Activated CD4-positive, CD25-positive, alpha-beta regulatory T cell (primary cell): ENCODE measurements at regions not wholly inside any gene's neighbourhood (a gene's known extent, or its start where the extent isn't known, plus 50 kb on each side); places are given as distances from the start of the nearest gene placed in this dataset.
"Not testable (repeated sequence)": the region's sequence is repeated elsewhere in the genome, so short reads cannot be mapped to it uniquely, and the experiment has no call there.

Experiments
- DNase-seq, 4 experiments: peaks; one replicate each; lab custom pipeline; 2025; lab: John Stamatoyannopoulos, UW

GRCh38 chr3:110814170-110815007 lies 257.2 kb upstream of the NECTIN3 start:
- DNase-seq = no peak

- DNase-seq = no peak
These were observed 256.5 kb upstream of the NECTIN3 start for GRCh38 chr3:110815008-110815583.

- DNase-seq = no peak
These were observed 255.6 kb upstream of the NECTIN3 start for GRCh38 chr3:110816008-110816407.

GRCh38 chr3:110821586-110821985 lies 250.0 kb upstream of the NECTIN3 start:
- no peak for DNase-seq

- DNase-seq = no peak
These were observed 248.6 kb upstream of the NECTIN3 start for GRCh38 chr3:110822971-110823370.

- DNase-seq = no peak
These were observed 224.6 kb upstream of the NECTIN3 start for GRCh38 chr3:110846971-110847370.

- DNase-seq = no peak
These were observed 222.6 kb upstream of the NECTIN3 start for GRCh38 chr3:110849064-110849463.

- DNase-seq = no peak
These were observed 219.9 kb upstream of the NECTIN3 start for GRCh38 chr3:110851736-110852135.

GRCh38 chr3:110855207-110855606 lies 216.4 kb upstream of the NECTIN3 start:
- DNase-seq = no peak

- DNase-seq = no peak
These were observed 214.7 kb upstream of the NECTIN3 start for GRCh38 chr3:110856916-110857315.

- DNase-seq = no peak
These were observed 213.1 kb upstream of the NECTIN3 start for GRCh38 chr3:110858549-110858948.

- no peak for DNase-seq
These were observed 212.3 kb upstream of the NECTIN3 start for GRCh38 chr3:110859336-110859735.

- DNase-seq = no peak
These were observed 211.6 kb upstream of the NECTIN3 start for GRCh38 chr3:110859993-110860392.

- no peak for DNase-seq
These were observed 205.7 kb upstream of the NECTIN3 start for GRCh38 chr3:110865934-110866333.

- no peak for DNase-seq
These were observed 203.5 kb upstream of the NECTIN3 start for GRCh38 chr3:110868106-110868505.

- DNase-seq = no peak
These were observed 201.9 kb upstream of the NECTIN3 start for GRCh38 chr3:110869736-110870135.

- DNase-seq = no peak
These were observed 199.7 kb upstream of the NECTIN3 start for GRCh38 chr3:110871869-110872268.

- DNase-seq = no peak
These were observed 192.9 kb upstream of the NECTIN3 start for GRCh38 chr3:110878692-110879091.

GRCh38 chr3:110881069-110881468 lies 190.5 kb upstream of the NECTIN3 start:
- no peak for DNase-seq

GRCh38 chr3:110886222-110886893 lies 185.3 kb upstream of the NECTIN3 start:
- DNase-seq = no peak

GRCh38 chr3:110887176-110887575 lies 184.4 kb upstream of the NECTIN3 start:
- DNase-seq = no peak

- not testable (repeated sequence) for DNase-seq
These were observed 182.8 kb upstream of the NECTIN3 start for GRCh38 chr3:110888625-110889375.
